PC-9 (cell line): ENCODE measurements at regions not wholly inside any gene's neighbourhood (a gene's known extent, or its start where the extent isn't known, plus 50 kb on each side); places are given as distances from the start of the nearest gene placed in this dataset.

Experiments used
- CTCF ChIP-seq: fragments of 200-600 bp; sonication (generic); conservative IDR thresholded peaks from 2 replicates; pipeline ENCODE4 v1.6.1; 2017; ENCODE audit warnings: mixed run types, antibody characterized with exemption, mild to moderate bottlenecking, moderate library complexity
- EZH2 ChIP-seq: fragments of 200-600 bp; sonication (generic); IDR thresholded peaks from 2 replicates; pipeline ENCODE4 v1.8.0; 2017; ENCODE audit warnings: antibody characterized with exemption, low read depth

- TF ChIP-seq CTCF (no peak), EZH2 (no peak)
Observed at GRCh38 chr18:67023059-67023458, 419.2 kb upstream of the CDH19 start.
